GM23338 (cell line): ENCODE measurements at regions not wholly inside any gene's neighbourhood (a gene's known extent, or its start where the extent isn't known, plus 50 kb on each side); places are given as distances from the start of the nearest gene placed in this dataset.

Experiments
- ATAC-seq: fragments of 200-7000 bp; cut with Tn5 transposase; 3 replicates; pipeline ENCODE4 v1.9.1; 2020
- DNase-seq: peaks from one replicate; pipeline ENCODE4 v3.0.0-alpha.2; 2015; ENCODE audit warnings: low spot score
- H2AFZ ChIP-seq: fragments of 200-600 bp; sonication (generic); 2 replicates; pipeline ENCODE4 v1.8.0; 2016; ENCODE audit warnings: antibody characterized with exemption, mild to moderate bottlenecking, moderate library complexity
- H3F3A ChIP-seq: fragments of 200-600 bp; sonication (generic); replicated peaks from 2 replicates; pipeline ENCODE4 v1.8.0; 2017; ENCODE audit warnings: antibody characterized with exemption, mixed run types, low read depth
- H3K27ac ChIP-seq: fragments of 200-600 bp; sonication (generic); 2 replicates; pipeline ENCODE4 v1.6.1; 2016; ENCODE audit warnings: low read depth
- H3K27me3 ChIP-seq: fragments of 200-600 bp; sonication (generic); 2 replicates; pipeline ENCODE4 v1.8.0; 2016; ENCODE audit warnings: mild to moderate bottlenecking, mixed run types, moderate library complexity; ENCODE audit not compliant: insufficient read depth
- H3K36me3 ChIP-seq: fragments of 200-600 bp; sonication (generic); 2 replicates; pipeline ENCODE4 v1.8.0; 2016; ENCODE audit warnings: mild to moderate bottlenecking; ENCODE audit not compliant: insufficient read depth
- H3K4me1 ChIP-seq: fragments of 200-600 bp; sonication (generic); 2 replicates; pipeline ENCODE4 v1.8.0; 2016; ENCODE audit warnings: mild to moderate bottlenecking, moderate library complexity; ENCODE audit not compliant: insufficient read depth
- H3K4me2 ChIP-seq: fragments of 200-600 bp; sonication (generic); 2 replicates; pipeline ENCODE4 v1.7.1; 2017; ENCODE audit warnings: mixed run types
- H3K4me3 ChIP-seq: fragments of 200-600 bp; sonication (generic); 2 replicates; pipeline ENCODE4 v1.6.1; 2016; ENCODE audit warnings: mixed run types
- H3K79me2 ChIP-seq: fragments of 200-600 bp; sonication (generic); replicated peaks from 2 replicates; pipeline ENCODE4 v1.8.0; 2017; ENCODE audit warnings: mild to moderate bottlenecking; ENCODE audit not compliant: insufficient read depth
- H3K9me2 ChIP-seq: fragments of 200-600 bp; sonication (generic); 2 replicates; pipeline ENCODE4 v1.8.0; 2017; ENCODE audit not compliant: insufficient read depth
- H4K20me1 ChIP-seq: fragments of 200-600 bp; sonication (generic); replicated peaks from 2 replicates; pipeline ENCODE4 v1.8.0; 2017; ENCODE audit warnings: mild to moderate bottlenecking; ENCODE audit not compliant: insufficient read depth
- H3K27ac Mint-ChIP-seq: 2 replicates; pipeline ENCODE4 v1.8.0; 2020; ENCODE audit warnings: inconsistent platforms, mild to moderate bottlenecking, moderate library complexity, mixed read lengths
- H3K27me3 Mint-ChIP-seq: 3 replicates; pipeline ENCODE4 v1.8.0; 2022; ENCODE audit warnings: low read depth, mild to moderate bottlenecking, moderate library complexity, mixed read lengths, inconsistent platforms; ENCODE audit not compliant: insufficient read depth, poor library complexity
- H3K36me3 Mint-ChIP-seq: 3 replicates; pipeline ENCODE4 v1.8.0; 2021; ENCODE audit warnings: low read depth, mild to moderate bottlenecking, inconsistent platforms, moderate library complexity, mixed read lengths
- H3K4me1 Mint-ChIP-seq: 3 replicates; pipeline ENCODE4 v1.8.0; 2020; ENCODE audit warnings: mild to moderate bottlenecking, inconsistent platforms, mixed read lengths
- H3K4me3 Mint-ChIP-seq: 3 replicates; pipeline ENCODE4 v1.8.0; 2021; ENCODE audit warnings: moderate library complexity, mild to moderate bottlenecking, inconsistent platforms, mixed read lengths
- H3K9me3 Mint-ChIP-seq: 3 replicates; pipeline ENCODE4 v1.8.0; 2020; ENCODE audit warnings: moderate library complexity, mild to moderate bottlenecking, inconsistent platforms, mixed read lengths
- CREB1 ChIP-seq: fragments of 250-450 bp; sonication (Bioruptor Pico); IDR thresholded peaks from 2 replicates; pipeline ENCODE4 v1.5.0; 2020; ENCODE audit warnings: low read depth, mild to moderate bottlenecking, moderate library complexity
- CTCF ChIP-seq, 2 experiments: fragments of 200-600 bp in 1 of 2; sonication (generic) in 1 of 2; conservative IDR thresholded peaks; 2 replicates each; pipeline versions ENCODE4 v1.5.1 to v1.6.1; 2016 to 2017; ENCODE audit warnings: antibody characterized with exemption in 2 of 2, low read depth in 2 of 2, mild to moderate bottlenecking in 2 of 2, moderate library complexity in 1 of 2
- ETS1 ChIP-seq: IDR thresholded peaks from 2 replicates; pipeline ENCODE4 v1.6.1; 2016; ENCODE audit warnings: antibody characterized with exemption
- EZH2phosphoT487 ChIP-seq: fragments of 200-600 bp; sonication (generic); IDR thresholded peaks from one replicate; pipeline ENCODE4 v1.8.1; 2018; ENCODE audit warnings: antibody characterized with exemption; ENCODE audit not compliant: unreplicated experiment
- JUNB ChIP-seq: IDR thresholded peaks from one replicate; pipeline ENCODE4 v1.6.1; 2016; ENCODE audit warnings: antibody characterized with exemption; ENCODE audit not compliant: unreplicated experiment
- NANOG ChIP-seq: IDR thresholded peaks from 2 replicates; pipeline ENCODE4 v1.6.1; 2016; ENCODE audit warnings: antibody characterized with exemption, borderline replicate concordance
- POLR2AphosphoS5 ChIP-seq: IDR thresholded peaks from 2 replicates; pipeline ENCODE4 v1.6.1; 2016; ENCODE audit warnings: antibody characterized with exemption, low read depth
- REST ChIP-seq: IDR thresholded peaks from one replicate; pipeline ENCODE4 v1.6.1; 2018; ENCODE audit warnings: antibody characterized with exemption; ENCODE audit not compliant: unreplicated experiment
- STAT1 ChIP-seq: IDR thresholded peaks from one replicate; pipeline ENCODE4 v1.6.1; 2016; ENCODE audit warnings: antibody characterized with exemption; ENCODE audit not compliant: unreplicated experiment
- ZNF331 ChIP-seq: fragments of 250-450 bp; sonication (Bioruptor Pico); IDR thresholded peaks from 2 replicates; pipeline ENCODE4 v1.5.0; 2020; ENCODE audit warnings: low read depth, mild to moderate bottlenecking, moderate library complexity

- TF ChIP-seq REST (no peak), CTCF (conservative IDR thresholded peaks at IDR 0.05; ENCODE audit: low read depth in 2 of 2) (no peak), ZNF331 (CRISPR knock-in tag) (no peak)
Observed at GRCh38 chr15:99503411-99503810, 62.4 kb upstream of the MEF2A start (continued).

- no peaks in the 10 kb centered on the region for H4K20me1 ChIP-seq
- H3F3A ChIP-seq = no peaks in the 10 kb centered on the region
- no peak overlapping the region for H3K4me2 ChIP-seq
- no peak overlapping the region for H3K4me3 ChIP-seq
- no peak overlapping the region for H3K4me3 Mint-ChIP-seq
- peaks cover 3% of the 10 kb centered on the region; the same call in 1 of the 3 replicates for H3K4me1 Mint-ChIP-seq
- no peaks in the 10 kb centered on the region for H3K4me1 ChIP-seq
- H3K27ac ChIP-seq = no peak overlapping the region
- ATAC-seq = no peak
- H3K9me2 ChIP-seq = peaks cover 8% of the 10 kb centered on the region; the same call in 1 of the 2 replicates
- H3K27ac Mint-ChIP-seq = no peak overlapping the region
- no peak for DNase-seq
- H3K27me3 ChIP-seq = no peaks in the 10 kb centered on the region
- H3K36me3 ChIP-seq = no peaks in the 10 kb centered on the region
- no peaks in the 10 kb centered on the region for H3K79me2 ChIP-seq
- no peaks in the 10 kb centered on the region for H3K9me3 Mint-ChIP-seq
- peaks cover 6% of the 10 kb centered on the region for H3K27me3 Mint-ChIP-seq
- 0 out of 2 replicates have a peak overlapping the region, but pooled peaks have one; percentile 14 for H2AFZ ChIP-seq
- H3K36me3 Mint-ChIP-seq = no peaks in the 10 kb centered on the region
- no peak for TF ChIP-seq ETS1
- TF ChIP-seq REST = no peak
- no peak for TF ChIP-seq EZH2phosphoT487
- no peak for TF ChIP-seq JUNB
- TF ChIP-seq CREB1 (CRISPR knock-in tag) = no peak
- no peak for TF ChIP-seq POLR2AphosphoS5
- no peak for TF ChIP-seq STAT1
- no peak for TF ChIP-seq NANOG
- TF ChIP-seq CTCF (conservative IDR thresholded peaks at IDR 0.05; ENCODE audit: low read depth in 2 of 2) = no peak
Observed at GRCh38 chr15:99504071-99504822, 61.5 kb upstream of the MEF2A start.
